NCI-H1092 treated with DMSO at 0.1 percent for 48 hours (cell line): ENCODE measurements at regions not wholly inside any gene's neighbourhood (a gene's known extent, or its start where the extent isn't known, plus 50 kb on each side); places are given as distances from the start of the nearest gene placed in this dataset.
"Not testable (repeated sequence)": the region's sequence is repeated elsewhere in the genome, so short reads cannot be mapped to it uniquely, and the experiment has no call there.

Experiments
- DNase-seq: peaks from one replicate; lab custom pipeline; 2025; lab: John Stamatoyannopoulos, UW

- DNase-seq: no peak
Measured at GRCh38 chr9:3773362-3774060, 247.7 kb upstream of the RFX3 start.

- DNase-seq: no peak
Measured at GRCh38 chr9:3769646-3770045, 243.8 kb upstream of the RFX3 start.

GRCh38 chr9:3768712-3769457 is 243.1 kb upstream of the RFX3 start:
- DNase-seq: no peak

- no peak for DNase-seq
Measured at GRCh38 chr9:3768286-3768685, 242.5 kb upstream of the RFX3 start.

GRCh38 chr9:3762076-3762475 is 236.3 kb upstream of the RFX3 start:
- no peak for DNase-seq

GRCh38 chr9:3760031-3760430 is 234.2 kb upstream of the RFX3 start:
- no peak for DNase-seq

GRCh38 chr9:3758816-3759576 is 233.2 kb upstream of the RFX3 start:
- DNase-seq: no peak

- no peak for DNase-seq
Measured at GRCh38 chr9:3756071-3756470, 230.3 kb upstream of the RFX3 start.

GRCh38 chr9:3751125-3751758 is 225.4 kb upstream of the RFX3 start:
- no peak for DNase-seq

GRCh38 chr9:3750321-3750720 is 224.5 kb upstream of the RFX3 start:
- no peak for DNase-seq

- no peak for DNase-seq
Measured at GRCh38 chr9:3746296-3747275, 220.8 kb upstream of the RFX3 start.

- DNase-seq: no peak
Measured at GRCh38 chr9:3743901-3744413, 218.2 kb upstream of the RFX3 start.

GRCh38 chr9:3742586-3742985 is 216.8 kb upstream of the RFX3 start:
- DNase-seq: no peak

GRCh38 chr9:3741729-3742128 is 215.9 kb upstream of the RFX3 start:
- no peak for DNase-seq

GRCh38 chr9:3740690-3741419 is 215.1 kb upstream of the RFX3 start:
- DNase-seq: no peak

- no peak for DNase-seq
Measured at GRCh38 chr9:3736161-3736560, 210.4 kb upstream of the RFX3 start.

GRCh38 chr9:3735251-3735650 is 209.4 kb upstream of the RFX3 start:
- no peak for DNase-seq

- DNase-seq: not testable (repeated sequence)
Measured at GRCh38 chr9:3733527-3734262, 207.9 kb upstream of the RFX3 start.

- no peak for DNase-seq
Measured at GRCh38 chr9:3733039-3733408, 207.2 kb upstream of the RFX3 start.
